Naive thymus-derived CD8-positive, alpha-beta T cell (primary cell): ENCODE measurements at regions not wholly inside any gene's neighbourhood (a gene's known extent, or its start where the extent isn't known, plus 50 kb on each side); places are given as distances from the start of the nearest gene placed in this dataset.

ENCODE experiments used
- ATAC-seq, 2 donors: fragments of 150-1000 bp; cut with Tn5 transposase in 1 of 2; sonication (Bioruptor Pico), chemical (Tn5 transposase) in 1 of 2; 1 replicate in 1 of 2; 2 replicates in 1 of 2; pipeline ENCODE4 v1.10.0; 2021; ENCODE audit warnings: mild to moderate bottlenecking in 2 of 2, moderate library complexity in 2 of 2
- POLR2A ChIA-PET: fragments of 350-600 bp; sonication (Branson Sonifier 250); formaldehyde crosslinking; loops from one replicate; lab custom pipeline; 2021; ENCODE audit warnings: antibody characterized with exemption; lab: Charles Lee
- DNase-seq, 10 donors: peaks; one replicate each; pipeline versions ENCODE4 v3.0.0 to v3.0.0-alpha.2; 2020 to 2022
- H3K27ac Mint-ChIP-seq, 10 donors: one replicate each; pipeline ENCODE4 v1.8.0; 2020 to 2022; ENCODE audit warnings: mild to moderate bottlenecking in 10 of 10, mixed read lengths in 10 of 10, moderate library complexity in 4 of 10, inconsistent platforms in 1 of 10
- H3K27me3 Mint-ChIP-seq, 5 donors: one replicate each; pipeline ENCODE4 v1.8.0; 2021 to 2022; ENCODE audit warnings: mixed read lengths in 5 of 5
- H3K36me3 Mint-ChIP-seq, 3 donors: one replicate each; pipeline ENCODE4 v1.8.0; 2020 to 2022; ENCODE audit warnings: mixed read lengths in 3 of 3, mild to moderate bottlenecking in 2 of 3, inconsistent platforms in 1 of 3
- H3K4me1 Mint-ChIP-seq, 4 donors: one replicate each; pipeline ENCODE4 v1.8.0; 2021 to 2022; ENCODE audit warnings: mixed read lengths in 4 of 4
- H3K4me3 Mint-ChIP-seq, 10 donors: one replicate each; pipeline ENCODE4 v1.8.0; 2020 to 2022; ENCODE audit warnings: mild to moderate bottlenecking in 10 of 10, mixed read lengths in 10 of 10, moderate library complexity in 6 of 10, inconsistent platforms in 1 of 10
- H3K9me3 Mint-ChIP-seq, 9 donors: one replicate each; pipeline ENCODE4 v1.8.0; 2020 to 2022; ENCODE audit warnings: mixed read lengths in 9 of 9, mild to moderate bottlenecking in 3 of 9, inconsistent platforms in 1 of 9, moderate library complexity in 1 of 9

DNA sequence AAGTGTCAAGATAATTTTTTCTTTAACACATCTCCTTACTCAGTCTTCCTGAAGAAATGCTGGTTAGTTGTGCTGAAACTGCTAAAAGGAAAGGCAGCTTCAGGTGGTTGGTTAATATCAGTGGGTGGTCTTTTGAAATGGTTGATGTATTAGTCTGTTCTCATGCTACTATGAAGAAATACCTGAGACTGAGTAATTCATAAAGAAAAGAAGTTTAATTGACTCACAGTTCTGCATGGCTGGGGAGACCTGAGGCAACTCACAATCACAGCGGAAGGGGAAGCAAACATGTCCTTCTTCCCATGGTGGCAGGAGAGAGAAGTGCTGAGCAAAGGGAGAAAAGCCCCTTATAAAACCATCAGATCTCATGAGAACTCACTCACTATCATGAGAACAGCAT, 125.9 kb upstream of the CYRIA start:
- Mint-ChIP-seq H3K27ac (no peak overlapping the region), H3K4me1 (no peaks in the 10 kb centered on the region), H3K36me3 (no peaks in the 10 kb centered on the region), H3K9me3 (no peaks in the 10 kb centered on the region), H3K4me3 (no peak overlapping the region), H3K27me3 (peaks cover 0 to 5% (median 0%) of the 10 kb centered on the region in 5 donors)
- DNase-seq (no peak), ATAC-seq (no peak)
- POLR2A ChIA-PET = no interaction called here

DNA sequence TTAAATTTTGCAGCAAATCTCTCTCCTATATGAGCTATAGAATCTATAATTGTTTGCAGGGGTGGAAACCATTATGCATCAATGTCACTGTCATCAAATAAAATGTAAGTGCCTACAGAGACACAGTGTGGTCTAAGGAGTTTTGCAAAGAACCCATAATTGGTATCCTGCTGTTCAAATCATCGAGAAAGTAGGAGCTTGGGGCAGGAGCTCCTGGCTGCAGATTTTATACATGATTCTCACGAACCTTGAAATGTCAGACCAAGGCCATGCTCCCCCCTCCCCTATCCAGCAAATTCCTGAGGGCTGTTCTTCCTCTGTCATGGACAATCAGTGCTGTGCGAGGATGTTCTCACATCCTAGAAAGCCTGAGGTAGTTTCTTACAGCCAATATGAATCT, 119.5 kb upstream of the CYRIA start:
- POLR2A ChIA-PET = no interaction called here
- Mint-ChIP-seq H3K4me3 (no peak overlapping the region), H3K27ac (no peak overlapping the region), H3K36me3 (no peaks in the 10 kb centered on the region), H3K27me3 (peaks cover 0 to 4% (median 0%) of the 10 kb centered on the region in 5 donors), H3K9me3 (peaks cover 0 to 7% (median 0%) of the 10 kb centered on the region in 9 donors), H3K4me1 (no peaks in the 10 kb centered on the region)
- no peak for DNase-seq
- ATAC-seq = no peak

- Mint-ChIP-seq H3K9me3 (peaks cover 0 to 9% (median 0%) of the 10 kb centered on the region in 9 donors), H3K27ac (no peak overlapping the region), H3K4me1 (no peaks in the 10 kb centered on the region), H3K27me3 (peaks cover 0 to 4% (median 0%) of the 10 kb centered on the region in 5 donors), H3K36me3 (no peaks in the 10 kb centered on the region), H3K4me3 (no peak overlapping the region)
- ATAC-seq (no peak), DNase-seq (no peak)
- POLR2A ChIA-PET = no interaction called here
Measured at GRCh38 chr2:16784652-16785051, 119.0 kb upstream of the CYRIA start.

GRCh38 chr2:16777123-16777870, 111.7 kb upstream of the CYRIA start:
- H3K4me1 Mint-ChIP-seq = no peaks in the 10 kb centered on the region
- H3K9me3 Mint-ChIP-seq = peaks cover 0 to 9% (median 0%) of the 10 kb centered on the region in 9 donors
- DNase-seq = no peak
- no peak for ATAC-seq
- no peaks in the 10 kb centered on the region for H3K36me3 Mint-ChIP-seq
- POLR2A ChIA-PET = no interaction called here
- H3K27me3 Mint-ChIP-seq = peaks cover 0 to 12% (median 5%) of the 10 kb centered on the region in 5 donors
- no peak overlapping the region for H3K4me3 Mint-ChIP-seq
- H3K27ac Mint-ChIP-seq = no peak overlapping the region

GRCh38 chr2:16775899-16776231, 110.2 kb upstream of the CYRIA start:
- Mint-ChIP-seq H3K9me3 (peaks cover 0 to 9% (median 0%) of the 10 kb centered on the region in 9 donors), H3K27me3 (peaks cover 4 to 12% (median 7%) of the 10 kb centered on the region in 5 donors), H3K4me3 (no peak overlapping the region), H3K27ac (no peak overlapping the region), H3K36me3 (no peaks in the 10 kb centered on the region), H3K4me1 (no peaks in the 10 kb centered on the region)
- DNase-seq (no peak), ATAC-seq (no peak)
- POLR2A ChIA-PET = no interaction called here

DNA sequence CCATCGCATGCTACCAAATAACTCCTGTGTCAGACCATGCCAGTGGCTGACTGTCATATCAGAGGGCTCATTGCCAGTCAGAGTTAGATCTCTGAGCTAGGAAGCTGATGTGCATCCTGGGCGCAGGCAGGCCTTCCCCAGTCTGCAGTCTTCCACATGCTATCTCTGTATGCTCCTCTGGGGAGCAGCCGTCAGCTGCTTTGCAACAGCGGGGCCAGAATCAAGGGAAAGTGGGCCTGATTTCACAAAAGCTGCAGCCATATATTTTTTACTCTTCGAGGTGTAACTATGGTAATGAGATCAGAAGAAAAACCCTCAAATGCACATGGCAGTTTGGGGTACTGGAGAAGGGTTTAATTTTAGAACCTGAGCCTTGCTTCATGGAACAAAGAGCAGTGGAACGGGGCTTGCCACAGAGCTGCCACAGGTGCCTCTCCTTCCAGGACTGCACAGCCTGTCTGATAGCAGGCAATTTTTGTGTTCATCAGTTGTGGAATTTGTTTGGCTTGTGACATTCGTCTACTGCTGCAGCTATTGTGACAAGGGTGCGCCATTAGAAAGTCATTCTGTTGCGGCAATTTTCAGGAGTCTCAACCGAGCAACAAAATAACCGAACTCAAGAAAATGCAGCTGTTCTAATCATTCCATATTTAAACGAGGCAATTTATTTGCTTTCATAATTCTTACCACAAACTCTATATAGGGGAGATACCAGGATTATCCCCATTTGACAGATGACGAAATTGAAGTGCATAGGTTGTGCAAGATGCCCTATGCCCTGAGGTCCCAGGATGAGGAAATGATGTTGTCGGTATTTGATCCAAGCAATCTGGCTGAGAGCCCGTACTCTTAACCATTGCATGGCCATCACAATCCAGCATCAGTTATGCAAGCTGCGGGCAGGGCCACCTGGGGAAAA, 109.6 kb upstream of the CYRIA start:
- Mint-ChIP-seq H3K4me1 (no peaks in the 10 kb centered on the region), H3K27me3 (peaks cover 5 to 16% (median 8%) of the 10 kb centered on the region in 5 donors), H3K4me3 (no peak overlapping the region), H3K9me3 (peaks cover 0 to 3% (median 0%) of the 10 kb centered on the region in 9 donors), H3K27ac (no peak overlapping the region), H3K36me3 (no peaks in the 10 kb centered on the region)
- POLR2A ChIA-PET = no interaction called here
- DNase-seq (no peak), ATAC-seq (no peak)

GRCh38 chr2:16774091-16774490, 108.5 kb upstream of the CYRIA start:
- H3K4me1 Mint-ChIP-seq = no peaks in the 10 kb centered on the region
- POLR2A ChIA-PET = no interaction called here
- no peak for DNase-seq
- H3K27me3 Mint-ChIP-seq = peaks cover 9 to 28% (median 12%) of the 10 kb centered on the region in 5 donors
- no peak overlapping the region for H3K27ac Mint-ChIP-seq
- ATAC-seq = no peak
- no peaks in the 10 kb centered on the region for H3K36me3 Mint-ChIP-seq
- H3K9me3 Mint-ChIP-seq = peaks cover 0 to 3% (median 0%) of the 10 kb centered on the region in 9 donors
- H3K4me3 Mint-ChIP-seq = no peak overlapping the region

DNA sequence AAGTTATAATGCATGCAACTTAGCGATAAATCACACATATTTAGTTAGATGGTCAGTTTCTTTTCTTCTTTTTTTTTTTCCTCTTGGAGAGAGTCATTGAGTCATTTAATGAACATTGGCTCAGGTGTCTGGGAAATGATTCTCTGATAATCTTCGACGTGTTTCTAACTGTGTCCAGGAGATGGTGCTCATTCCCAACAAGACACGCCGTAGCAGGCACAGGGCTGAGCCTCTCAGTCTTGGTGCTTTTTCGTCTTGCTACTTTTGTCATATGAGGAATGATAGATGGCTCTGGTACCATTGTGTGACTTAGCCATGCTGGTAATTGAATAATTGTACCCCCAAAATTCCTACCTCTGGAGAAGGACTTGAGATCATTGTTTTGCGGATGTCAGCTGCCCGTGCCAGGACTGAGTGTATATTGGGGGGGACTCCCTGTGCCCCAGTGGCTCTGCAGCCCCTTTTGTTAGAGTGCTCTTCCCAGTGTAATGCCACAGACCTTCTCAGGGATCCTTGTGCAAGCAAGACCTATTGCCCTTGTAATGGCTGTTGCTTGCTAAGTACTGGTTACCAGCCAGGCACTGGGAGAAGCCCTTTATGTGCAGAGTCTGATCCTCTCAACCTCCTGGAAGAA, 107.6 kb upstream of the CYRIA start:
- Mint-ChIP-seq H3K9me3 (peaks cover 0 to 2% (median 0%) of the 10 kb centered on the region in 9 donors), H3K27ac (no peak overlapping the region), H3K4me1 (no peaks in the 10 kb centered on the region), H3K27me3 (peaks cover 7 to 33% (median 14%) of the 10 kb centered on the region in 5 donors), H3K4me3 (no peak overlapping the region), H3K36me3 (no peaks in the 10 kb centered on the region)
- DNase-seq (no peak), ATAC-seq (no peak)
- POLR2A ChIA-PET = no interaction called here

- POLR2A ChIA-PET = no interaction called here
- peaks cover 0 to 9% (median 0%) of the 10 kb centered on the region in 9 donors for H3K9me3 Mint-ChIP-seq
- no peak overlapping the region for H3K4me3 Mint-ChIP-seq
- H3K36me3 Mint-ChIP-seq = no peaks in the 10 kb centered on the region
- DNase-seq (no peak), ATAC-seq (no peak)
- peaks cover 0 to 4% (median 0%) of the 10 kb centered on the region in 4 donors for H3K4me1 Mint-ChIP-seq
- H3K27me3 Mint-ChIP-seq = peaks cover 12 to 28% (median 14%) of the 10 kb centered on the region in 5 donors
- no peak overlapping the region for H3K27ac Mint-ChIP-seq
Measured at GRCh38 chr2:16767789-16768476, 102.3 kb upstream of the CYRIA start.

- H3K9me3 Mint-ChIP-seq = peaks cover 0 to 9% (median 0%) of the 10 kb centered on the region in 9 donors
- peaks cover 9 to 23% (median 10%) of the 10 kb centered on the region in 5 donors for H3K27me3 Mint-ChIP-seq
- DNase-seq (no peak), ATAC-seq (no peak)
- H3K4me1 Mint-ChIP-seq = peaks cover 0 to 4% (median 0%) of the 10 kb centered on the region in 4 donors
- H3K4me3 Mint-ChIP-seq = no peak overlapping the region
- POLR2A ChIA-PET = no interaction called here
- H3K27ac Mint-ChIP-seq = no peak overlapping the region
- H3K36me3 Mint-ChIP-seq = no peaks in the 10 kb centered on the region
Measured at GRCh38 chr2:16765356-16765755, 99.7 kb upstream of the CYRIA start.

GRCh38 chr2:16764487-16764886, 98.9 kb upstream of the CYRIA start:
- H3K4me1 Mint-ChIP-seq = peaks cover 0 to 4% (median 0%) of the 10 kb centered on the region in 4 donors
- no peak overlapping the region for H3K4me3 Mint-ChIP-seq
- POLR2A ChIA-PET = no interaction called here
- no peak for ATAC-seq
- H3K9me3 Mint-ChIP-seq = peaks cover 0 to 9% (median 0%) of the 10 kb centered on the region in 9 donors
- no peak overlapping the region for H3K27ac Mint-ChIP-seq
- DNase-seq = no peak
- no peaks in the 10 kb centered on the region for H3K36me3 Mint-ChIP-seq
- H3K27me3 Mint-ChIP-seq = peaks cover 5 to 15% (median 9%) of the 10 kb centered on the region in 5 donors

DNA sequence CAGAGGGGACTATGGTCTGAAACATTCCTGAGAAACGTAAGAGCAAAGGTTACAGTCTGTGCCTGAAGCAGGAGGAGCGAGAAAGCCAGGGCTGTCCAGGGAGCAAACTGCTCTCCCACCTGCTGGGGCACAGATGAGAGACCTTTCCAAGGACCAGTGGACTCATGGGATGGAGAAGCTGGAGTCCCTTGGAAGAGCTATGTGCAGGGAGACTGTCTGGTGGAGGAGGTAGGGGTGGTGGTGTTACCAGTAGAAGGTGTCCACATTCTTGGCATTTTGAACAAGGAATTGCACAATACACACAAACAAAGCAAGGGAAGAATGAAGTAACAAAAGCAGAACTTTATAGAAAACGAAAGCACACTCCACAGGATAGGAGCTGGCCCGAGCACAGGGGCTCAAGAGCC, 97.9 kb upstream of the CYRIA start:
- H3K36me3 Mint-ChIP-seq = no peaks in the 10 kb centered on the region
- no peak overlapping the region for H3K27ac Mint-ChIP-seq
- H3K27me3 Mint-ChIP-seq = peaks cover 0 to 12% (median 4%) of the 10 kb centered on the region in 5 donors
- no peak for DNase-seq
- POLR2A ChIA-PET = no interaction called here
- H3K9me3 Mint-ChIP-seq = peaks cover 0 to 9% (median 0%) of the 10 kb centered on the region in 9 donors
- ATAC-seq = no peak
- H3K4me1 Mint-ChIP-seq = peaks cover 0 to 4% (median 0%) of the 10 kb centered on the region in 4 donors
- no peak overlapping the region for H3K4me3 Mint-ChIP-seq
